ENCODE measurements at regions not wholly inside any gene's neighbourhood (a gene's known extent, or its start where the extent isn't known, plus 50 kb on each side); places are given as distances from the start of the nearest gene placed in this dataset.

DNA sequence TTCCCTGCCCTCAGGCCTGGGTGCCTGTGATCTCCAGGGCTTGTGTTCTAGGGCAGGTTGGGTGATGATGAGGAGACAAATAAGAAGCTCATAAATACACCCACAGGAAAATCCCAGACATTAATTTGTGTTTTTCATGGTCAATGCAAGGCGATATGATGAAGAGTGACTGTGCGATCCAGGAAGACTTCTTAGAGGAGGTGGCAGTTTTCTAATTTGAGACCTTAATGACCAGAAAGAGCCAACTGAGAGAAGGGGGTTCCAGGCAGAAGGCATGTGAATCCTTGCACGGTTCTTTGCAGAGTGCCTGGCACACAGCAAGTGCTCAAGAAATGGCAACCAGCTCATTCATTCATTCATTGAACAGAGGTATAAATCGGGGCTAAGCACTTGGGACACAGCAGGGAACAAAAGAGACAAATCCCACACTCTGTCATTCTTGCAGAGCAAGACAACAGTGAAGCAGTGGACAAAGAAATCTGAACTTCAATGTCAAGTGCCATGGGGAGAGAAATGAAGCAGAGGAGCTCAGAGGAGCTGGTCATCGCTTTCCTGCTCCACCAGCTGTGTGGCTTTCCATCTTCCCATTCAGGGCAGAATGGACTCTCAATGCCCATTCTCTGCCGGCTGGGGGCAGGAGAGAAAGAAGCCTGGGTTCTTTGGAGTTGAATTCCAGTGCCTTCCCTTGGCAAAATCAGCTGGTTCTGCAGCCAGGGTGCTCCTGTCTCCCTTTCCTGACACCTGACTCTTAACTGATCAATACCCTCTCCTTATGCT, 128.3 kb downstream of the AACS start:
- no peak overlapping the region for H3K4me3 ChIP-seq (ENCODE audit: control insufficient read depth, low read depth, low read length)

DNA sequence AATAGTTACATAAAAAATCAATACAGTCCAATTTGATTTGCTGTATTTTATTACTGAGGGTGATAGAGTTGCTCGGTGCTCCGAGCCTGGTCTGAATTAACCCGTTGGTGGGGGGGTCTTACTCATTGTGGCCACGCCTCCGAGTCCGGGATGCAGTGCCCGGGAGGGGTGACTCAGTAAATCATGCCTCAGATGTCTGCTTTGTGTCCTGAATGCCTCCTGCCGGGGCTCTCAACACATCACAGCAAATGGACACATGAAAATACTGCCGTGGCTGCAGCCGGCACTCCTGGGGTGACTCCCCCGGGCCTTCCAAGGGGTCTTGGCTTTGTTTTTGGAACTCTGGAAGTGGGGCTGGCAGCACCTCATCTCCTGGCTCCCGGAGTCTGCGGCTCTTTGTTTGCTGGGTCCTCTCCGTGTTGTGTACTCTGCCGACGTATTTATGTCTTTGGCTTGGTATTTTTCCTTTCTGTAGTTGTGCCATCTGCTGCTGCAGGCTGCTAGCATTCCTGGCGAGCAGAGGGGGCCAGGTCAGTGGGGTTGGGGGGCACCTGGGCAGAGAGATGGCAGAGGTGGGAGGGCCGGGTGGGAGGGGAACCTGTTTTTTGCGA, 129.0 kb downstream of the AACS start:
- no peak overlapping the region; the same call in 1 of the 2 replicates for H3K4me3 ChIP-seq (ENCODE audit: control insufficient read depth, low read depth, low read length)
- no peak for DNase-seq (ENCODE audit: low read depth)
- TF ChIP-seq, protein P1, sequence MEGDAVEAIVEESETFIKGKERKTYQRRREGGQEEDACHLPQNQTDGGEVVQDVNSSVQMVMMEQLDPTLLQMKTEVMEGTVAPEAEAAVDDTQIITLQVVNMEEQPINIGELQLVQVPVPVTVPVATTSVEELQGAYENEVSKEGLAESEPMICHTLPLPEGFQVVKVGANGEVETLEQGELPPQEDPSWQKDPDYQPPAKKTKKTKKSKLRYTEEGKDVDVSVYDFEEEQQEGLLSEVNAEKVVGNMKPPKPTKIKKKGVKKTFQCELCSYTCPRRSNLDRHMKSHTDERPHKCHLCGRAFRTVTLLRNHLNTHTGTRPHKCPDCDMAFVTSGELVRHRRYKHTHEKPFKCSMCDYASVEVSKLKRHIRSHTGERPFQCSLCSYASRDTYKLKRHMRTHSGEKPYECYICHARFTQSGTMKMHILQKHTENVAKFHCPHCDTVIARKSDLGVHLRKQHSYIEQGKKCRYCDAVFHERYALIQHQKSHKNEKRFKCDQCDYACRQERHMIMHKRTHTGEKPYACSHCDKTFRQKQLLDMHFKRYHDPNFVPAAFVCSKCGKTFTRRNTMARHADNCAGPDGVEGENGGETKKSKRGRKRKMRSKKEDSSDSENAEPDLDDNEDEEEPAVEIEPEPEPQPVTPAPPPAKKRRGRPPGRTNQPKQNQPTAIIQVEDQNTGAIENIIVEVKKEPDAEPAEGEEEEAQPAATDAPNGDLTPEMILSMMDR (IDR thresholded peaks at IDR 0.05; ENCODE audit: control insufficient read depth, insufficient read depth, low read depth, low read length, missing control alignments) = no peak

More for the DNA sequence above, 128.3 kb downstream of the AACS start:
- TF ChIP-seq, protein P1 (IDR thresholded peaks at IDR 0.05; ENCODE audit: control insufficient read depth, insufficient read depth, low read depth, low read length, missing control alignments) = peak; percentile 8
- no peak for DNase-seq (ENCODE audit: low read depth)

DNA sequence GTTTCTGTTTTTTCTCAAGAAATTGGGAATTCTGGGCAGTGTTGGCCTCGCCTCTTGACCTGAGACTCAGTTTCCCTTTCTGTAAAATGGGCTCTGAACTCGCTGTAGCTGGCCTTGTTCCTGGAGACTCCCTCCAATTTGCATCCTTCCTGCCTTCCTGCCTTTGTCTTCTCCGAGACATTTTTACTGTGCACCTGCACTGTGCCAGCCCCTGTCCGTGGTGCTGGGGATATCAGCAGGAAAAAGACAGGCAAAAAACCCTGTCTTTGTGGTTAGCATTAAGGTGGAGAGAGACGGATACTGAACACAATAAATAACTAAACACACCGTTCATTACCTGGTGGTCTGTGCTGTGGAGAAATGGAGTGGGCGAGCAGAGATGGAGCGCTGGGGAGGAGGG, 129.8 kb downstream of the AACS start:
- DNase-seq (ENCODE audit: low read depth) = no peak
- H3K4me3 ChIP-seq (ENCODE audit: control insufficient read depth, low read depth, low read length) = no peak overlapping the region
- TF ChIP-seq, protein P1 (IDR thresholded peaks at IDR 0.05; ENCODE audit: control insufficient read depth, insufficient read depth, low read depth, low read length, missing control alignments) = no peak

DNA sequence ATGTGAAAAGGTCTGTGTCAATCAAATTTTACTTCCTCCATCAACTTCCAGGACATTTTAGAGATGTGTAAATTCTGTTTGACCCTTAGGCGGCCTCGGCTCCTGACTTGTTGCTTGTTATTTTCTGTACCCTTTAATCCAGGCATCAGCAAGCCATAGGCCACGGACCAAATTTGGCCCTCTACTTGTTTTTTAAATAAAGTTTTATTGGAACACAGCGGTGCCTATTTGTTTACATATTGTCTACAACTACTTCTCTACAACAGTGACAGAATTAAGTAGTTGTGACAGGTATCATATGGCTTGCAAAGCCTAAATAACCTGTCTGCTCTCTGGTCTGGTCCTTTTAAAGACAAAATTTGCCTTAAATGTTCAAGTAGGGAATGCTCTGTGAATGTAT, 132.1 kb downstream of the AACS start:
- no peak for DNase-seq (ENCODE audit: low read depth)
- TF ChIP-seq, protein P1 (IDR thresholded peaks at IDR 0.05; ENCODE audit: control insufficient read depth, insufficient read depth, low read depth, low read length, missing control alignments) = no peak
- no peak overlapping the region for H3K4me3 ChIP-seq (ENCODE audit: control insufficient read depth, low read depth, low read length)

DNA sequence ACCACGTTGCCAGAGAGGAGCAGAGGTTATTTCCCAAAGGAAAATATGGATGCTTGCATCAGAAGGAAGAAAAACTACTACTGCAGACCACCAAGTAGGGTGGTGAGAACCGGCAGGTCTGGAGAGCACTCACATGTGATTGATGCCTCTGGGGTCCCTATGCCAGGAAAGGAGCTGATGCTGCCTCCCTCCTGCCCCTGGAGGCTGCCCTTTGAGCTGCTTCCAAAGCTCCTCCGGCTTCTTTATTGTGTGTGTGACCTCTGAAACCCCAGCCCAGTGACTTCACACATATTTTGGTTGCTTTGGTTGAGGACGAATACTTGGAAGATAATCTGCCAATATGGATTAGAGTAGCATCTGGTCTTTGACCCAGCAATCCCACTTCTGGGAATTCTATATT, 133.4 kb downstream of the AACS start:
- no peak overlapping the region for H3K4me3 ChIP-seq (ENCODE audit: control insufficient read depth, low read depth, low read length)
- no peak for DNase-seq (ENCODE audit: low read depth)
- TF ChIP-seq, protein P1 (IDR thresholded peaks at IDR 0.05; ENCODE audit: control insufficient read depth, insufficient read depth, low read depth, low read length, missing control alignments) = no peak

DNA sequence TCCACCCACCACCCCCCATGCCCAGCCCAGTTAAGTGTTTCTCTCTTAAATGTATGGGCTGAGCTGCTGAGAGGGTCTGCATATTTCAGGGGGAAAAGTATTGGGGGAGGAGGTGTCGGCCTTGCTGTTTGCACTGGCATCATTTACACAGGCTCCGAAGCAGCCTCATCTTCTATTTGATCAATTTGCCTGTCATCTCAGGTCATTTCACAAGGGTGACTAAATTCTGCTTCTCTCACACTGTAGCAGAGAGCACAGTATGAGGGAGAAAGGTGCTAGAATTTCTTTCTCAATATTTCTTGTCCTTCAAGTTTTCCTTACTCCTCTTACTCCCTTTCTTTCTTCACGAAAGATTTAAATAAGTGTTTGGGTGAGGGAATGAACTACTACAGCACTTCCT, 135.9 kb downstream of the AACS start:
- TF ChIP-seq, protein P1 (IDR thresholded peaks at IDR 0.05; ENCODE audit: control insufficient read depth, insufficient read depth, low read depth, low read length, missing control alignments) = no peak
- H3K4me3 ChIP-seq (ENCODE audit: control insufficient read depth, low read depth, low read length) = no peak overlapping the region
- DNase-seq (ENCODE audit: low read depth) = no peak
